Stimulated activated CD4-positive, alpha-beta T cell treated with anti-CD3 and anti-CD28 coated beads, TNF-alpha, amount 100 ng/mL, for 48 hours (primary cell): ENCODE measurements at regions not wholly inside any gene's neighbourhood (a gene's known extent, or its start where the extent isn't known, plus 50 kb on each side); places are given as distances from the start of the nearest gene placed in this dataset.
"Not testable (repeated sequence)": the region's sequence is repeated elsewhere in the genome, so short reads cannot be mapped to it uniquely, and the experiment has no call there.

Experiments
- DNase-seq, 3 donors: peaks; one replicate each; pipeline ENCODE4 v3.0.0-alpha.2; 2020; ENCODE audit warnings: low read depth in 3 of 3

DNA sequence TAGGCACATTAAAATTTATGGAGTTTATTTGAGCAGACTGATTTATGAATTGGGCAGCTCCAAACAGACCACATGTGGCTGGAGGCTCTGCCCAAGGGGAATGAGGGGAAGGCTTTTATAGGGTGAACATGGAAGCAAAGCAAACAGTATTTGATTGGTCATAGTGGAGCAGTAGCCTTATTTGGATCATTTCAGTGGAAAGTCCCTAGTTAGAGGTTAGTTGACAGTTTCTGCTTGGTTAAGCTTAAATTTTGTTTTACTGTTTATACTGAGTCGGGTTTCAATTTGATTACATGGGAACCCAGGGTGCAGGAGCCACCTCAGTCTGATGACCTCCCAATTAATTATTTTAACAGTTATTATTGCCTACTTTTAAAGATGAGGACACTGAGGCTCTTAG is 140.5 kb downstream of the NDFIP2 start:
- no peak for DNase-seq

DNA sequence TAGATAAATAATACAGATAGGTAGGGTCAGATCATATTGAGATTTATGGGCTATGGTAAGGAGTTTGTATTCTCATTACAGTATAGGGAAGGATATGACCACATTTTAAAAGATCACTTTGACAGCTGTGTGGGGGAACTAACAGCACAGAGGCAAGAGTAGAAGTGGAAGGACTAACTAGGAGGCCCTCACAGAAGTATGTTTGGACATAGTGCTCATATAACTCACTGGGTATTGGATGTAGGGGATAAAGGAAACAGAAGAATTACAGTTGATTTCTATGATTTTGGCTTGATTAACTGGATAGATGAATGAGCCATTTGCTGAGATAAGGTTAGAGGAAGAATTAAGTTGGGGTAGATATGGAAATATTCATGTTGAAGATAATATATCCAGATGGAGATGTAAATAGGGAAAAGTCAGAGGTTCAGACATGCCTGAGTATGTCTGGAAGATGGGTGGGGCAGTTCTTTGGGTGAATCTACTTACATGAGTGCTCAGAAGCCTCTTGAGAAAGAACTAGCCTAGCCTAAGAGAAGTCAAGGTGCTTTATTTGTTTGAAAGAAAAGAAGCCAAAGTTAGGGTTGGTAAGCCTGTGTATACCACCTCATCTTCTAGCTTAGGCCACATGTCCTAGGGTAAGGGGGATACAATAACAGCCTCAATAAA is 133.4 kb downstream of the NDFIP2 start:
- DNase-seq, result no peak

DNA sequence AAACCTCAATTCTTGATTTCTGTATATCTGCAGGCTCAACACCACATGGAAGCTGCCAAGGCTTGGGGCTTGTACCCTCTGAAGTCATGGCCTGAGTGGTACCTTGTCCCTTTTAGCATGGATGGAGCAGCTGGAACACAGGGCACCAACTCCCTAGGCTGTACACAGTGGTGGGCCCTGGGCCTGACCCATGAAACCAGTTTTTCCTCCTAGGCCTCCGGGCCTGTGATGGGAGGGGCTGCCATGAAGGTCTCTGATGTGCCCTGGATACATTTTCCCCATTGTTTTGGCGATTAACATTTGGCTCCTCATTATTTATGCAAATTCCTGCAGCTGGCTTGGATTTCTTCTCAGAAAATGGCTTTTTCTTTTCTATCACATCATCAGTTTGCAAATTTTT is 131.6 kb downstream of the NDFIP2 start:
- no peak for DNase-seq

DNA sequence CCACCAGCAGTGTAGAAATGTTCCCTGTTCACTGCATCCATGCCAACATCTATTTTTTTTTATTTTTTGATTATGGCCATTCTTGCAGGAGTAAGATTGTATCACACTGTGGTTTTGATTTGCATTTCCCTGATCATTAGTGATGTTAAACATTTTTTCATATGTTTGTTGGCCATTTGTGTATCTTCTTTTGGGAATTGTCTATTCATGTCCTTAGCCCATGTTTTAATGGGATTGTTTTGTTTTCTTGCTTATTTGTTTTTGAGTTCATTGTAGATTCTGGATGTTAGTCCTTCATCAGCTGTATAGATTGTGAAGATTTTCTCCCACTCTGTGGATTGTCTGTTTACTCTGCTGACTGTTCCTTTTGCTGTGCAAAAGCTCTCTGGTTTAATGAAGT is 126.9 kb downstream of the NDFIP2 start:
- DNase-seq, result not testable (repeated sequence)
